Omental fat pad (tissue), 3 donors: ENCODE measurements at regions not wholly inside any gene's neighbourhood (a gene's known extent, or its start where the extent isn't known, plus 50 kb on each side); places are given as distances from the start of the nearest gene placed in this dataset.

Source experiments
- ATAC-seq: fragments of 150-250 bp; one replicate; pipeline ENCODE4 v1.9.1; 2016; ENCODE audit warnings: mild to moderate bottlenecking, moderate library complexity; ENCODE audit not compliant: low FRiP score
- DNase-seq: peaks from one replicate; pipeline ENCODE4 v3.0.0-alpha.2; 2019; ENCODE audit warnings: low spot score
- TF ChIP-seq, protein P1 (sequence below), 3 donors: fragments of 450-650 bp; IDR thresholded peaks; one replicate each; pipeline ENCODE4 v1.5.1; 2016 to 2017; ENCODE audit warnings: antibody characterized with exemption in 3 of 3, mild to moderate bottlenecking in 3 of 3, moderate library complexity in 2 of 3

DNA sequence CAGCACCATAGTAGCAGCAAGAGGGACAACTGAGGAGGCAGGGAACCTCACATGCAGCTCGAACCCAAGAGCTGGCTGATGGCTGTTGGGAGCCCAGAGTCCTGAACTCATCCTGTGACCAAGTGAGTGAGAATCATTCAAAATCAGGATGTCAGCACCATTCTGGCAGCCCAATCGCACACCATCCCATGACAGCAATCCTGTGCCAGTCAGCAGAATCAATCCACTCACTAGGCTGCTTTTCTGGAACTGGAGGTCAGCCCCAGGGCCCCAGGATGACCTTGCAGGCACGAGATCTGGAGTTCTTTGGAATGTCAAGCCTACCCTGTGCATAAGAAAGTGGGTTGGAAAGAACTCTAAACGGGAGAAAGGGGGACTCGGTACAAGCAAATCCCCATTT is 67.8 kb upstream of the TAF11L2 start:
- DNase-seq (no peak), ATAC-seq (no peak)

DNA sequence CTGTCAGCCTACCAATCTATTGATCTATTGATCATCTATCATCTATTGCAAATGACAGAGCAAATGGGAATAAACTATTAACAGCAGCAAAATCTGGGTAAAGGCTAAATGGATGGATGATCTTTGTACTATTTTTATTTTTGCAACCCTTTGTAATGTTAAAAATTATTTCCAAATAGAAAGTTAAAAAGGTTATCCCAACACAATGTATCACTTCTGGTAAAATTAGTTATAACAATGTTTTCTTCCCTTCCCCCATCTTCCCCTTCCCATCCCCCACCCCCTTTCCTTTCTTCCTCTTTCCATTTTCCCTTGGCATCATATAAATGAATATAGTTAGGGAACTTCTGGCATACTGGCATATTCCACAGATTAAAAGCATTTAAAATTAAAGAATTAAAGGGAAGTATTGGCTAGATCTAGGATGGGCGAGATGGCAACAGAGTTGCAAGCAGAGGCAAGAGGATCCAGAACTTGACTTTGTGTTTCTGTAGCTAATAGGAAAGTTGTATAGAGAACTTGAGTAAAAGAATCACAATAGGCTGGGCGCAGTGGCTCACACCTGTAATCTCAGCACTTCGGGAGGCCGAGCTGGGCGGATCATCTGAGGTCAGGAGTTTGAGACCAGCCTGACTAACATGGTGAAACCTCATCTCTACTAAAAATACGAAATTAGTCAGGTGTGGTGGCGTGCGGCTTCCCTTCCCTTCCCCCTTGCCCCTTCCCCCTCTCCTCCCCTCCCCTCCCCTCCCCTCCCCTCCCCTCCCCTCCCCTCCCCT is 66.6 kb upstream of the TAF11L2 start:
- DNase-seq: no peak
- TF ChIP-seq, protein P1, sequence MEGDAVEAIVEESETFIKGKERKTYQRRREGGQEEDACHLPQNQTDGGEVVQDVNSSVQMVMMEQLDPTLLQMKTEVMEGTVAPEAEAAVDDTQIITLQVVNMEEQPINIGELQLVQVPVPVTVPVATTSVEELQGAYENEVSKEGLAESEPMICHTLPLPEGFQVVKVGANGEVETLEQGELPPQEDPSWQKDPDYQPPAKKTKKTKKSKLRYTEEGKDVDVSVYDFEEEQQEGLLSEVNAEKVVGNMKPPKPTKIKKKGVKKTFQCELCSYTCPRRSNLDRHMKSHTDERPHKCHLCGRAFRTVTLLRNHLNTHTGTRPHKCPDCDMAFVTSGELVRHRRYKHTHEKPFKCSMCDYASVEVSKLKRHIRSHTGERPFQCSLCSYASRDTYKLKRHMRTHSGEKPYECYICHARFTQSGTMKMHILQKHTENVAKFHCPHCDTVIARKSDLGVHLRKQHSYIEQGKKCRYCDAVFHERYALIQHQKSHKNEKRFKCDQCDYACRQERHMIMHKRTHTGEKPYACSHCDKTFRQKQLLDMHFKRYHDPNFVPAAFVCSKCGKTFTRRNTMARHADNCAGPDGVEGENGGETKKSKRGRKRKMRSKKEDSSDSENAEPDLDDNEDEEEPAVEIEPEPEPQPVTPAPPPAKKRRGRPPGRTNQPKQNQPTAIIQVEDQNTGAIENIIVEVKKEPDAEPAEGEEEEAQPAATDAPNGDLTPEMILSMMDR (IDR thresholded peaks at IDR 0.05): no peak
- ATAC-seq: no peak

More for the DNA sequence above, 67.8 kb upstream of the TAF11L2 start:
- TF ChIP-seq, protein P1 (IDR thresholded peaks at IDR 0.05): no peak

DNA sequence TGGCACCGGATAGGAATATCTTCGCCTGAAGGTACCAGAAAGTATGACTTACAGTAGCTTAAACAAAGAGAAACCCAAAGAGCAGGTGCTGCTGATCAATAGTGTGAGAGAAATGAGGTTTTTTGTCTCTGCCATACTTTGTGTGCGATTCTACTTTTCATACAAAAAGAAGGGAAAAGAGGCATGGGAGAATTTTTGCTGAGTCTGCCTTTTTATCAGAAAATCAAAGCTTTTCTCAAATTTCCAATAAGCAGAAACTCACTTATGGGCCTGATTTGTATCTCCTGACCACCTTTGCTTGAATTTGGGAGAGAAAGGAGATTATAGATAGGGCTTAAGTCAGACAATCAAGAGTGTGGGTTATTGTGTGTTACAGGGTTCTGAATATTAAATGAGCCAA is 65.5 kb upstream of the TAF11L2 start:
- TF ChIP-seq, protein P1 (IDR thresholded peaks at IDR 0.05): no peak
- DNase-seq (no peak), ATAC-seq (no peak)

DNA sequence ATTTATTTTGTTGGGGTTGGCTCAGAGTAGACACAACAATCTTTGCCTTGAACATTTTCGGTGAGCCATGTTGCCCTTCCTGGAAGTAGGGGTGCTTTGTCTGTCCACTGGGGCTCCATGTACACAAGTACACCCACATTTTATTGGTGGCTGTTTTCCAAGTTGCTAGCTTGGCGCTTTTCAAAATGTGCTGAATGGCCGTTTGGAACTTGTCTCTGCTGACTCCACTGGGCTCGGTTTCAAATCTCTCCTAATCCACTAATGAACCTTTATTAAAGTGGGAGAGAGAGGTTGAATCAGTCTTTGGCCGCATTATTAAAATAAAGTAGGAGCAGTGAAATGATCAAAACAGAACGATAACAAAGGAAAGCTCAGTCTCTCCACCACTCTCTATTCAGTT is 64.6 kb upstream of the TAF11L2 start:
- ATAC-seq (no peak), DNase-seq (no peak)
- TF ChIP-seq, protein P1 (IDR thresholded peaks at IDR 0.05): no peak

DNA sequence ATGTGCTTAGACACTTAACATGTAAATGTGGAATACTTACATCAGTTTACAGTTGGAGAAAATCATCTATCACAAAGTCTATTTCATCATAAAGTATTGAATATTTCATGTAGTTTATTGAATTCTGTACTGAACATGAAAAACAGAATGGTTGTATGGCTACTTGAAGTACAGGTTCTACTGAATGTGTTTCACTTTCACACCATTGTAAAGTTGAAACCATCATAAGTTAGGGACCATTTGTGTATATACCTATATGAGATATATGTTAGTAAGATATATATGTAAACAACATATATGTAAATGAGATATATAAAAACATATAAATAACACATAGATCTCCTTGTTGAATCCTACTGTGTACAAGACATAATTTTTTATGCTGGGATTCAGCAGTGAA is 63.0 kb upstream of the TAF11L2 start:
- no peak for DNase-seq
- ATAC-seq: no peak
- TF ChIP-seq, protein P1 (IDR thresholded peaks at IDR 0.05): no peak

DNA sequence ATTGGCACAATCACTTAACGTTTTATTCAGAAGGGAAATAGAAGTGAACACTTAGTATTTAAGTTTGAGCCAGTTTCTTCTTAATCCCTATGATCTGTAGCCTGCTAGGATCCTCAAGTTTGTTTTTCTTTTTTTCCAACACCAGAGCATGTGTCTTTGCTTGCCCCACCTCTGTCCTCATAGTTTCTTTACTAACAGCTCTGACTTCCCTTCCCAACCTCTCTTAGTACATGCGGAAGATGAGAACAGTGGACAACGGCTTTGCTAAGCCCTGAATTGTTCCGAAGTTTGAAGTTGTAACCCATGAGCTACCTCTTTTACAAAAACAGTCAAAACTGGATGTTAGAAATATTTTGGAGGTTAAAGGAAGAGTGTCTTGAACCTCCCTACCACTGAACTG is 61.7 kb upstream of the TAF11L2 start:
- TF ChIP-seq, protein P1 (IDR thresholded peaks at IDR 0.05): no peak
- DNase-seq (no peak), ATAC-seq (no peak)

DNA sequence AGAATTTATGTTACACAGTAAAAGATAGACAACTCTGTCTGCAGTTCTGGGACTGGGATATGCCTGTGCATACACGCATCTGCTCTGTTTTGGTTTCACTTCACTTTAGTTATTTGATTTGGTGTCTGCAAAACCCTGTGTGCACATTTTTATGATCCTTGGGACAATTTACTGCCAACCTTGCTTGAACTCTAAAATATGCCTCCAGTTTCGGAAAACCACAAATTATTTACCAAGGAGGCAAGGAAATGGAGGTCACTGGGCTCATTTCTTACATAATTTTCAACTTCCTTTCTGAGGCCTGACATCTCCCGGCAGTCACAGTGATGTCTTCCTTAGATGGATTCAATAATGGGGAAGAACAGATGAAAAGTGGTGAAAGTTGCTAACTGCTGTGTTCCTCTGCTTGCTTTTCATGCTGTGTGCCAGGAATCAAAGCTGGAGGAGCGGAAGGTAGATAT is 61.2 kb upstream of the TAF11L2 start:
- ATAC-seq: no peak
- TF ChIP-seq, protein P1 (IDR thresholded peaks at IDR 0.05): no peak
- DNase-seq: no peak
